ENCODE measurements at regions not wholly inside any gene's neighbourhood (a gene's known extent, or its start where the extent isn't known, plus 50 kb on each side); places are given as distances from the start of the nearest gene placed in this dataset.

DNA sequence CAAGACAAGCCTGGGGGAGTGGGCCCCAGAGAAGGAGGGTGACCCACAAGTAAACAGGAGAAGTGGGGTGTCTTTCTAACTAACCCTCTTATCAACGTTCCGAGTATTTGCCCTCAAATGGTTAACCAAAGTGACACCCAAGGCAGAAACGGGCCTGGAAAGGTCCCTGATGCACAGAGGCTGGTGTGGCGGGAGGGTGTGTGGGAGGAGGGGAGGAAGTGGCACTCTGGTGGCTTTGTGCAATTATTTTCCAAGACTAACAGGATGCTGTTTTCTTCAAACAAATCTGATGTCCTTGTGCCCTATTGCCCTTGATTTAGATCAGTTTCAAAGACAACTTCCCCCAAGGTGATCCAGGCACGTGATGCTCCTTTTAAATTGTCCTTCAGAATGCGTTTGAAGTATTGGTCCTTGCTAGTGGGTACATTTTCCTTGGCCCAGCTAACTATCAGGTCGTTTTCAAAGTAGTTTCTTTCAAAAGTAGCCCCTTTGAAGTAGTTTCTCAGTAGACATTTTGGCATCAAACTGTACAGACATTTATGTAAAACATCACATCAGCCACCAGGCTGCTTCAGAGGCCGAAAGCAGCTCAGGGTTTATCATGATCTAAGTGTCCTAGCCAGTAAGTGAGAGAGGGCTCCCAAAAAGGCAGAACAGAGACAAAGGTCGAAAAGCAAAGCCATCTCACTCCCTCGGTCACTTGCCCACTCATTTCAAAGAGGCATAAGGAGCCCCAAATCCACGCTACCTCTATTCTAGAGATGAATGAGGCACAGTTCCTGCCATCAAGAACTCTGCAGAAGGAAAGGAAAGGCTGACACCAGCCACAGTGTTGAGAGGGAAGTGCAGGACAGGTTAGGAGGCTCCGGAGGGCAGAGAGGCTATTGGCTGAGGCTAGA is 371.1 kb upstream of the ID2 start:
- Histone ChIP-seq H2BK5ac (ENCODE audit: insufficient read length, low read length) (no peak overlapping the region), H3K14ac (ENCODE audit: insufficient read depth, low read length) (no peak overlapping the region), H4K5ac (ENCODE audit: insufficient read length, low read depth, low read length) (no peak overlapping the region), H2AK5ac (ENCODE audit: insufficient read length, low read length) (no peak overlapping the region), H3K27ac (ENCODE audit: insufficient read length, low read depth, low read length) (no peak overlapping the region), H3K4me1 (ENCODE audit: insufficient read depth, low read length) (peaks cover 2% of the 10 kb centered on the region; the same call in 1 of the 2 replicates), H3K4ac (ENCODE audit: low read depth, low read length) (no peak overlapping the region), H3K79me2 (ENCODE audit: insufficient read depth, low read length) (no peaks in the 10 kb centered on the region), H3K23ac (ENCODE audit: insufficient read length, low read depth, low read length) (no peak overlapping the region), H3K79me1 (ENCODE audit: insufficient read depth, low read depth, low read length, poor library complexity, severe bottlenecking) (no peaks in the 10 kb centered on the region), H2BK12ac (ENCODE audit: insufficient read length, low read depth, low read length) (no peak overlapping the region), H3K9me3 (ENCODE audit: control insufficient read depth, low read depth, low read length) (no peaks in the 10 kb centered on the region), H3K18ac (ENCODE audit: insufficient read length, low read depth, low read length) (no peak overlapping the region), H3K9ac (ENCODE audit: extremely low read depth, insufficient read length, low read length) (no peak overlapping the region), H3K23me2 (ENCODE audit: insufficient read length, low read depth, low read length, poor library complexity, severe bottlenecking) (no peaks in the 10 kb centered on the region), H3K56ac (ENCODE audit: insufficient read length, low read depth, low read length) (no peak overlapping the region), H3K4me2 (ENCODE audit: insufficient read depth, insufficient read length, low read length) (no peak overlapping the region), H2BK20ac (ENCODE audit: low read depth, low read length, poor library complexity, severe bottlenecking) (no peak overlapping the region), H2BK120ac (ENCODE audit: low read depth, low read length, poor library complexity, severe bottlenecking) (no peak overlapping the region), H4K8ac (replicated peaks; ENCODE audit: insufficient read length, low read depth, low read length) (no peak overlapping the region), H3T11ph (ENCODE audit: low read length) (no peak overlapping the region), H4K20me1 (ENCODE audit: control insufficient read depth, insufficient read depth, insufficient read length) (no peaks in the 10 kb centered on the region), H2BK15ac (ENCODE audit: low read depth, low read length) (no peak overlapping the region), H3K27me3 (ENCODE audit: insufficient read depth, low read length) (no peaks in the 10 kb centered on the region), H2AFZ (ENCODE audit: low read length) (no peak overlapping the region), H4K91ac (ENCODE audit: insufficient read length, low read depth, low read length) (no peak overlapping the region)
- no CpG with 5 or more reads among the region's 12 CpGs for WGBS (ENCODE audit: extremely low coverage, insufficient read length, low lambda C conversion rate)
- Mint-ChIP-seq H3K36me3 (ENCODE audit: insufficient read depth in 1 of 3, low read depth in 3 of 3) (no peaks in the 10 kb centered on the region), H3K4me1 (peaks cover 26 to 46% of the 10 kb centered on the region in 2 experiments), H3K27ac (no peak overlapping the region), H3K27me3 (ENCODE audit: low read depth) (peaks cover 6% of the 10 kb centered on the region), H3K9me3 (no peaks in the 10 kb centered on the region), H3K4me3 (no peak overlapping the region)
- DNase-seq: peak; percentile 10
- TF ChIP-seq CTCF (conservative IDR thresholded peaks at IDR 0.05): no peak

Data from H9 (cell line).